ENCODE measurements at regions not wholly inside any gene's neighbourhood (a gene's known extent, or its start where the extent isn't known, plus 50 kb on each side); places are given as distances from the start of the nearest gene placed in this dataset.

DNA sequence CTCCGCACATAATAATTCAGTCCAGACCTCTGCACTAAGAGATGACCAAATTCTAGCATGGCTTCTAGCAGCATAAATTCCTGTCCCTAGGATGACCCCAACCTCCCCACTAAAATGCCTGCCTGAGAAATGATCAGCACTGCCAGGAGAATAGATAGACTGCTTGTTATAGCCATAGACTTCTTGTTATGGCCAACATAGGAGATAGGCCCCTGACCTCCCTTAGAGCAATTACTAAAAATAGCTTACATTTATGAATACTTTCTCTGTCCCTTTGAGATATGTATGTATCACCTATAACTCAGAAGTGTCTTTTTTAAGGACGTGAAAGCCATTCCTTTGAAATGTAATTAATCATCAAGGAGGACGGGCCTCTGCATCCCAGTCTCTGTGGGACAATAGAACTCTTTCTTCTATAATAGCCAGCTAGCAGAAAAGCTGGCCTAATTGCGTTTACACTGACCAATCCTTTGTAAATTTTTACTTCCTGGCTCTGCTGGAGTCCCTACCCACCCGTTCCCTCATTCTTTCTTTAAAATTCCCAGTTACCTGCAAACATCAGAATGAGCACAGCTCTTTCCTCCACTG is 1002.7 kb downstream of the CDH18 start:
- no peaks in the 10 kb centered on the region for H3K4me1 Mint-ChIP-seq
- no peak overlapping the region for H3K27ac Mint-ChIP-seq
- TF ChIP-seq, protein P1, sequence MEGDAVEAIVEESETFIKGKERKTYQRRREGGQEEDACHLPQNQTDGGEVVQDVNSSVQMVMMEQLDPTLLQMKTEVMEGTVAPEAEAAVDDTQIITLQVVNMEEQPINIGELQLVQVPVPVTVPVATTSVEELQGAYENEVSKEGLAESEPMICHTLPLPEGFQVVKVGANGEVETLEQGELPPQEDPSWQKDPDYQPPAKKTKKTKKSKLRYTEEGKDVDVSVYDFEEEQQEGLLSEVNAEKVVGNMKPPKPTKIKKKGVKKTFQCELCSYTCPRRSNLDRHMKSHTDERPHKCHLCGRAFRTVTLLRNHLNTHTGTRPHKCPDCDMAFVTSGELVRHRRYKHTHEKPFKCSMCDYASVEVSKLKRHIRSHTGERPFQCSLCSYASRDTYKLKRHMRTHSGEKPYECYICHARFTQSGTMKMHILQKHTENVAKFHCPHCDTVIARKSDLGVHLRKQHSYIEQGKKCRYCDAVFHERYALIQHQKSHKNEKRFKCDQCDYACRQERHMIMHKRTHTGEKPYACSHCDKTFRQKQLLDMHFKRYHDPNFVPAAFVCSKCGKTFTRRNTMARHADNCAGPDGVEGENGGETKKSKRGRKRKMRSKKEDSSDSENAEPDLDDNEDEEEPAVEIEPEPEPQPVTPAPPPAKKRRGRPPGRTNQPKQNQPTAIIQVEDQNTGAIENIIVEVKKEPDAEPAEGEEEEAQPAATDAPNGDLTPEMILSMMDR (IDR thresholded peaks at IDR 0.05; ENCODE audit: unreplicated experiment in 3 of 3), result no peak
- no peaks in the 10 kb centered on the region for H3K27me3 Mint-ChIP-seq (ENCODE audit: low read depth)
- H3K36me3 Mint-ChIP-seq (ENCODE audit: low read depth), result peaks cover 4% of the 10 kb centered on the region
- H3K4me3 Mint-ChIP-seq, result no peak overlapping the region
- H3K9me3 Mint-ChIP-seq, result peaks cover 8% of the 10 kb centered on the region

DNA sequence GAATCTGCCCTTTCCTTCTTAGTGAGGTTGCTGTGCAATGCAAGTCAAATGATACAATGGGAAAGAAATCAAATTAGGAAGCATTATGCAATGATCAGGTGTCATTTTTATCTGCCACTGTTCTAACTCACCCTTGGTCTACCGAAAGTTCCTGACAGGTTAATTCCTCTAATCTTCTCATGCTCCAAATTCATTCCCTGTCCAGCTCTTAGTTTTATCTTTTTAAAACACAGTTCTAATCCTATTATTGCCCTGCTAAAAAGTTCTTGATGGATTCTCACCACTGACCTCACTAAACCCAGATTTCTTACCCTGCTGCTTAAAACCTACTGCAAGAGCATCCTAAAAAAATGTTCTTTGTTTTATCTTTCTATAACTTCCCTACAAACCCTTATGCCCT is 1000.9 kb downstream of the CDH18 start:
- Mint-ChIP-seq H3K36me3 (ENCODE audit: low read depth) (peaks cover 4% of the 10 kb centered on the region), H3K27ac (no peak overlapping the region), H3K27me3 (ENCODE audit: low read depth) (no peaks in the 10 kb centered on the region), H3K4me3 (no peak overlapping the region), H3K4me1 (no peaks in the 10 kb centered on the region), H3K9me3 (peaks cover 5% of the 10 kb centered on the region)
- TF ChIP-seq, protein P1 (IDR thresholded peaks at IDR 0.05; ENCODE audit: unreplicated experiment in 3 of 3), result no peak

DNA sequence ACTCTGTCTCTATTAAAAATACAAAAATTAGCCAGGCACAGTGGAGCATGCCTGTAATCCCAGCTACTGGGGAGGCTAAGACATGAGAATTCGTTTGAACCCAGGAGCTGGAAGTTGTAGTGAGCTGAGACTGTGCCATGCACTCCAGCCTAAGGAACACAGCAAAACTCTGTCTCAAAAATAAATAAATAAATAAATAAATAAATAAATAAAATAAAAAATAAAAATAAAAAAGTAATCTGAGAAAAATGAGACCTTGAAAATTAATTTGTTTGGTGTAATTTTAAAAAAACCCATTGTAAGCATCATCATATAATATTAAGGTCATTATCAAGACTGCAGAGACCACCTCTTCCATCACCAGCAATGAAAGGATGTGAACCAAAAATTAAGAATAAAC is 997.1 kb downstream of the CDH18 start:
- H3K27me3 Mint-ChIP-seq (ENCODE audit: low read depth), result no peaks in the 10 kb centered on the region
- H3K27ac Mint-ChIP-seq, result no peak overlapping the region
- H3K4me3 Mint-ChIP-seq, result no peak overlapping the region
- no peaks in the 10 kb centered on the region for H3K4me1 Mint-ChIP-seq
- TF ChIP-seq, protein P1 (IDR thresholded peaks at IDR 0.05; ENCODE audit: unreplicated experiment in 3 of 3), result no peak
- H3K9me3 Mint-ChIP-seq, result no peaks in the 10 kb centered on the region
- H3K36me3 Mint-ChIP-seq (ENCODE audit: low read depth), result no peaks in the 10 kb centered on the region

GRCh38 chr5:18992264-18992663 is 995.7 kb downstream of the CDH18 start:
- Mint-ChIP-seq H3K4me1 (no peaks in the 10 kb centered on the region), H3K9me3 (no peaks in the 10 kb centered on the region), H3K27me3 (ENCODE audit: low read depth) (no peaks in the 10 kb centered on the region), H3K4me3 (no peak overlapping the region), H3K27ac (no peak overlapping the region), H3K36me3 (ENCODE audit: low read depth) (no peaks in the 10 kb centered on the region)
- TF ChIP-seq, protein P1 (IDR thresholded peaks at IDR 0.05; ENCODE audit: unreplicated experiment in 3 of 3), result no peak

- Mint-ChIP-seq H3K4me1 (no peaks in the 10 kb centered on the region), H3K9me3 (no peaks in the 10 kb centered on the region), H3K4me3 (no peak overlapping the region), H3K27ac (no peak overlapping the region), H3K36me3 (ENCODE audit: low read depth) (no peaks in the 10 kb centered on the region), H3K27me3 (ENCODE audit: low read depth) (no peaks in the 10 kb centered on the region)
- TF ChIP-seq, protein P1 (IDR thresholded peaks at IDR 0.05; ENCODE audit: unreplicated experiment in 3 of 3), result no peak
Observed at GRCh38 chr5:18999478-18999877, 988.5 kb downstream of the CDH18 start.

DNA sequence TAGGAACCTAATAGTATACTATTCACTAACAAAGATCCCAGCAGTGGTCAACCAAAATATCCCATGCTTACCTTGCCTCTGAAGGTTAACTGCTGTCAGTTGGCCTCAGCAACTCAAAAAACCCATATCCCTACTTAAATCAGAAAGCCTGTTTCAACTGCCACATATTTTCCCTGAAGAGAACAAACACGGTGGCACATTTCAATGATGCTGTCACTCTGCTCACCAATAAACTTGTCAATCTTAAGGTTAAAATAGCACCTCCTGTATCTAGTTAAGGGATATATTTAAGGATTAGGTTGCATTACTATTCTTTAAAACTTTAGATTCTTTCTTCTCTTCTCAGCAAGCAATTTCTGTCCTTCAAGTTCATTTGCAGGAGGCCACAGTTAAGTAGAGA is 986.9 kb downstream of the CDH18 start:
- Mint-ChIP-seq H3K27me3 (ENCODE audit: low read depth) (no peaks in the 10 kb centered on the region), H3K36me3 (ENCODE audit: low read depth) (no peaks in the 10 kb centered on the region), H3K27ac (no peak overlapping the region), H3K4me1 (no peaks in the 10 kb centered on the region), H3K9me3 (no peaks in the 10 kb centered on the region), H3K4me3 (no peak overlapping the region)
- TF ChIP-seq, protein P1 (IDR thresholded peaks at IDR 0.05; ENCODE audit: unreplicated experiment in 3 of 3), result no peak
